IMR-90 (cell line): ENCODE measurements at regions not wholly inside any gene's neighbourhood (a gene's known extent, or its start where the extent isn't known, plus 50 kb on each side); places are given as distances from the start of the nearest gene placed in this dataset.
A peak's percentile ranks its signal among the peaks of the same experiment; 100 is the strongest.

Experiments used
- CTCF ChIP-seq: conservative IDR thresholded peaks from 2 replicates; pipeline ENCODE4 v1.5.1; 2012; ENCODE audit warnings: mild to moderate bottlenecking, low read depth, low read length, improper control_type of control experiment
- POLR2A ChIP-seq: IDR thresholded peaks from 2 replicates; pipeline ENCODE4 v1.6.1; 2012; ENCODE audit warnings: mild to moderate bottlenecking, low read depth, low read length

DNA sequence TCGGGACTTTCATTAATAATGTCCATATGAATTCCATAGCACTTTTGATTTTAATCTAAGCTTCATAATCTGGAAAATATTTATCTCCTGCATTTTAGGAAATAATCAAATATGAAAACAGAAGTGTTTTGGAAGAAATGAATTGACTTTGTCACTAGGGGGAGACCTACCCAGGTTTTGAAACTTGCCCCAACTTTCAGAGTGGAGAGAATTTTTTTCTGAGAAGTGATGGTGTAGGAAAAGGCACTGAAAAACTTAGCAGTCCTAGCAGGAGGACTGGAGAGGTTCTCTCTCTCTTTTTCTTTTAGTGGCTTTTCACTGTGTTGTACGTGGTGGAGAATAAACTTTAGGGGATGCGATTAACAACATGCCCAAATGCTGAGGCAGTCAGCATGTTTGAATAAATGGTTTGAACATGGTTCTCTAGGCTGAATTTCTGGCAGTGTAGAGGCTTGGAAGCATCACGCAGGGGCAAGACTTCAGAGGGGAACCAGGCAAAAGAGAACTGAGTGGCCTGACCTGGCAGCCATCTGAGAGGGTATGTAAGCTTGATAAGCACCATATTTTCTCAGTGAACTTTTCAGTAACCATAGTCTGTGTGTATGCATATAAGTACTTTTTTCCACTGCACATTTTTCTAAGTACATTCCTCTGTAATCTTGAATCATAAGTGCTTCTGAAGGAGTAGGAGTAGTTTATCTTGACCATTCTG, 68.3 kb upstream of the NEK7 start:
- TF ChIP-seq POLR2A (no peak), CTCF (peak; percentile 70)
